Left lung (tissue), 4 donors: ENCODE measurements at regions not wholly inside any gene's neighbourhood (a gene's known extent, or its start where the extent isn't known, plus 50 kb on each side); places are given as distances from the start of the nearest gene placed in this dataset.

Source experiments
- ATAC-seq: fragments of 200-7000 bp; cut with Tn5 transposase; one replicate; pipeline ENCODE4 v1.9.1; 2020; ENCODE audit warnings: moderate library complexity
- DNase-seq, 4 donors: peaks; one replicate each; pipeline ENCODE4 v3.0.0-alpha.2; 2013 to 2020
- H3K27ac ChIP-seq, 2 donors: fragments of 200-600 bp; sonication (generic) in 1 of 2; one replicate each; pipeline versions ENCODE4 v1.5.0 to v1.8.0; 2020 to 2021
- H3K27me3 ChIP-seq, 2 donors: fragments of 200-600 bp; sonication (generic) in 1 of 2; one replicate each; pipeline versions ENCODE4 v1.5.0 to v1.8.0; 2020 to 2021
- H3K36me3 ChIP-seq, 2 donors: fragments of 200-600 bp; sonication (generic) in 1 of 2; one replicate each; pipeline versions ENCODE4 v1.5.0 to v1.8.0; 2020 to 2021
- H3K4me1 ChIP-seq, 2 donors: fragments of 200-600 bp; one replicate each; pipeline ENCODE4 v1.8.0; 2021
- H3K4me3 ChIP-seq, 2 donors: fragments of 200-600 bp; sonication (generic) in 1 of 2; one replicate each; pipeline versions ENCODE4 v1.5.0 to v1.8.0; 2020 to 2021; ENCODE audit warnings: mild to moderate bottlenecking in 1 of 2
- H3K9me3 ChIP-seq, 2 donors: fragments of 200-600 bp; sonication (generic) in 1 of 2; one replicate each; pipeline versions ENCODE4 v1.5.0 to v1.8.0; 2020 to 2021
- CTCF ChIP-seq, 2 donors: fragments of 200-600 bp; sonication (generic) in 1 of 2; IDR thresholded peaks; one replicate each; pipeline versions ENCODE4 v1.5.0 to v1.8.0; 2021; ENCODE audit warnings: antibody characterized with exemption in 2 of 2
- intact Hi-C, 2 donors: fragments of 100-400 bp; cut with DNase I; formaldehyde crosslinking; loops; one replicate each; pipeline versions ENCODE4 v1.11.2 to v1.14.2; 2022
- donor health status: DM: no; HTN: yes; CAD: no.
- donor health status: DM: no; HTN: no; CAD: no.

GRCh38 chrX:20481632-20482031 is 214.9 kb upstream of the RPS6KA3 start:
- Histone ChIP-seq H3K27me3 (no peaks in the 10 kb centered on the region), H3K27ac (no peak overlapping the region), H3K4me1 (no peaks in the 10 kb centered on the region), H3K9me3 (no peaks in the 10 kb centered on the region), H3K36me3 (no peaks in the 10 kb centered on the region), H3K4me3 (no peak overlapping the region)
- TF ChIP-seq CTCF (IDR thresholded peaks at IDR 0.05) = no peak
- ATAC-seq = no peak
- intact Hi-C loops = no loop called here
- DNase-seq = no peak

GRCh38 chrX:20479896-20480295 is 213.2 kb upstream of the RPS6KA3 start:
- DNase-seq (no peak), ATAC-seq (no peak)
- H3K36me3 ChIP-seq = no peaks in the 10 kb centered on the region
- no peaks in the 10 kb centered on the region for H3K27me3 ChIP-seq
- H3K4me1 ChIP-seq = no peaks in the 10 kb centered on the region
- H3K4me3 ChIP-seq = no peak overlapping the region
- no peak for TF ChIP-seq CTCF (IDR thresholded peaks at IDR 0.05)
- H3K27ac ChIP-seq = no peak overlapping the region
- no peaks in the 10 kb centered on the region for H3K9me3 ChIP-seq
- intact Hi-C loops = no loop called here

GRCh38 chrX:20479048-20479447 is 212.3 kb upstream of the RPS6KA3 start:
- no peaks in the 10 kb centered on the region for H3K9me3 ChIP-seq
- no peaks in the 10 kb centered on the region for H3K27me3 ChIP-seq
- no peak overlapping the region for H3K4me3 ChIP-seq
- no peaks in the 10 kb centered on the region for H3K4me1 ChIP-seq
- H3K27ac ChIP-seq = no peak overlapping the region
- DNase-seq = no peak
- no peak for TF ChIP-seq CTCF (IDR thresholded peaks at IDR 0.05)
- no peak for ATAC-seq
- intact Hi-C loops = no loop called here
- no peaks in the 10 kb centered on the region for H3K36me3 ChIP-seq

- Histone ChIP-seq H3K4me1 (no peaks in the 10 kb centered on the region), H3K27me3 (no peaks in the 10 kb centered on the region), H3K27ac (no peak overlapping the region), H3K4me3 (no peak overlapping the region), H3K9me3 (no peaks in the 10 kb centered on the region), H3K36me3 (no peaks in the 10 kb centered on the region)
- peak; percentile 79 for ATAC-seq
- intact Hi-C loops = no loop called here
- TF ChIP-seq CTCF (IDR thresholded peaks at IDR 0.05) = no peak
- DNase-seq = peak in 2 of 4 donors; percentile 39 to 46
These were observed 211.3 kb upstream of the RPS6KA3 start for GRCh38 chrX:20477836-20478524.

GRCh38 chrX:20477219-20477618 is 210.5 kb upstream of the RPS6KA3 start:
- no peaks in the 10 kb centered on the region for H3K36me3 ChIP-seq
- intact Hi-C loops = no loop called here
- no peak overlapping the region for H3K27ac ChIP-seq
- no peaks in the 10 kb centered on the region for H3K9me3 ChIP-seq
- H3K27me3 ChIP-seq = no peaks in the 10 kb centered on the region
- no peak overlapping the region for H3K4me3 ChIP-seq
- no peaks in the 10 kb centered on the region for H3K4me1 ChIP-seq
- DNase-seq = no peak
- ATAC-seq = no peak
- no peak for TF ChIP-seq CTCF (IDR thresholded peaks at IDR 0.05)
